Caco-2 (cell line): ENCODE measurements at regions not wholly inside any gene's neighbourhood (a gene's known extent, or its start where the extent isn't known, plus 50 kb on each side); places are given as distances from the start of the nearest gene placed in this dataset.

ENCODE experiments used
- BruUV-seq: library from RNA; stranded (reverse); fragments of 400-500 nt; replicated peaks from 2 replicates; lab custom pipeline; 2021; lab: Mats Ljungman, UMichigan
- CTCF ChIA-PET: fragments of 300-600 bp; sonication (Branson Sonifier 250); formaldehyde crosslinking; loops from one replicate; lab custom pipeline; 2022; ENCODE audit warnings: antibody characterized with exemption; lab: Charles Lee
- POLR2A ChIA-PET: fragments of 300-600 bp; sonication (Branson Sonifier 250); formaldehyde crosslinking; loops from one replicate; lab custom pipeline; 2022; ENCODE audit warnings: antibody characterized with exemption; lab: Charles Lee
- DNase-seq, 2 experiments: peaks; one replicate each; pipeline versions ENCODE4 v3.0.0 to v3.0.0-alpha.2; 2020 to 2022
- H3K27me3 ChIP-seq: replicated peaks from 2 replicates; pipeline ENCODE4 v1.6.0; 2011; ENCODE audit warnings: low read length; ENCODE audit not compliant: control insufficient read depth, insufficient read depth
- H3K36me3 ChIP-seq: 2 replicates; pipeline ENCODE4 v1.5.1; 2011; ENCODE audit warnings: low read length; ENCODE audit not compliant: control insufficient read depth, insufficient read depth
- H3K4me1 ChIP-seq: fragments of 250-450 bp; sonication (Bioruptor Pico); 2 replicates; pipeline ENCODE4 v1.5.1; 2020; ENCODE audit warnings: mild to moderate bottlenecking
- H3K4me3 ChIP-seq: 2 replicates; pipeline ENCODE4 v1.5.1; 2011; ENCODE audit warnings: low read depth, mild to moderate bottlenecking, control low read depth, low read length
- H3K9me3 ChIP-seq: fragments of 250-450 bp; sonication (Bioruptor Pico); 2 replicates; pipeline ENCODE4 v1.5.1; 2020; ENCODE audit warnings: mild to moderate bottlenecking, moderate library complexity
- H3K27ac Mint-ChIP-seq: one replicate; pipeline ENCODE4 v1.8.0; 2022; ENCODE audit warnings: mixed read lengths; ENCODE audit not compliant: unreplicated experiment
- H3K27me3 Mint-ChIP-seq: one replicate; pipeline ENCODE4 v1.8.0; 2022; ENCODE audit warnings: mixed read lengths; ENCODE audit not compliant: insufficient read depth, unreplicated experiment
- H3K36me3 Mint-ChIP-seq: one replicate; pipeline ENCODE4 v1.8.0; 2022; ENCODE audit warnings: mild to moderate bottlenecking, mixed read lengths; ENCODE audit not compliant: insufficient read depth, unreplicated experiment
- H3K4me1 Mint-ChIP-seq: one replicate; pipeline ENCODE4 v1.8.0; 2022; ENCODE audit warnings: low read depth, mixed read lengths; ENCODE audit not compliant: unreplicated experiment
- H3K4me3 Mint-ChIP-seq: one replicate; pipeline ENCODE4 v1.8.0; 2022; ENCODE audit warnings: mild to moderate bottlenecking, moderate library complexity, mixed read lengths; ENCODE audit not compliant: unreplicated experiment
- H3K9me3 Mint-ChIP-seq: one replicate; pipeline ENCODE4 v1.8.0; 2022; ENCODE audit warnings: mixed read lengths; ENCODE audit not compliant: unreplicated experiment
- intact Hi-C: fragments of 100-400 bp; cut with micrococcal nuclease; formaldehyde crosslinking; loops from one replicate; pipeline ENCODE4 v1.10.0; 2022; ENCODE audit not compliant: unreplicated experiment
- TF ChIP-seq, protein P1 (sequence below), 2 experiments: fragments of 200-600 bp in 1 of 2; IDR thresholded peaks; 1 replicate in 1 of 2; 2 replicates in 1 of 2; pipeline versions ENCODE4 v1.5.1 to v1.8.0; 2011 to 2022; ENCODE audit warnings: antibody characterized with exemption in 1 of 2, control low read depth in 1 of 2, inconsistent platforms in 1 of 2, low read depth in 1 of 2, low read length in 1 of 2, mild to moderate bottlenecking in 1 of 2, moderate library complexity in 1 of 2; ENCODE audit not compliant: insufficient read depth in 1 of 2, severe bottlenecking in 1 of 2, unreplicated experiment in 1 of 2

DNA sequence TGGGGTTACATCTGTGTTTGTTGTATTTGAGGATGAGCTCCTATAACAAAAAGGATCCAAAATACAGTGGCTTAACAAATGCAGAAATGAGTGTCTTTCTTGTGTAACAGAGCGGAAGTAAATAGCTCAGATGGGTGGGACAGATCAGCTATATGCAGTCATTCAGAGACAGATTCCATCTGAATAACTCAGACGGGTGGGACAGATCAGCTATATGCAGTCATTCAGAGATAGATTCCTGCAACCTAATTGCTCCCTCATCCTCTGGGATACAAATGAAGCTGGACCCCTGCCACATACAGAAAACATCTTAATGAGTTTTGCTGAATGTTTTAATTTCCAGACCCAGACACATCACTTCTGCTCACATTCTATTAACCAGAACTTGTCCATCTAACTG lies 332.3 kb downstream of the BCKDHB start:
- intact Hi-C loops, result no loop called here
- BruUV-seq, result no TSS peak
- no peak overlapping the region for H3K27ac Mint-ChIP-seq
- H3K36me3 Mint-ChIP-seq, result no peaks in the 10 kb centered on the region
- no peaks in the 10 kb centered on the region for H3K9me3 Mint-ChIP-seq
- Histone ChIP-seq H3K27me3 (no peaks in the 10 kb centered on the region), H3K4me1 (peaks cover 9% of the 10 kb centered on the region), H3K9me3 (no peaks in the 10 kb centered on the region), H3K36me3 (no peaks in the 10 kb centered on the region), H3K4me3 (no peak overlapping the region)
- TF ChIP-seq, protein P1, sequence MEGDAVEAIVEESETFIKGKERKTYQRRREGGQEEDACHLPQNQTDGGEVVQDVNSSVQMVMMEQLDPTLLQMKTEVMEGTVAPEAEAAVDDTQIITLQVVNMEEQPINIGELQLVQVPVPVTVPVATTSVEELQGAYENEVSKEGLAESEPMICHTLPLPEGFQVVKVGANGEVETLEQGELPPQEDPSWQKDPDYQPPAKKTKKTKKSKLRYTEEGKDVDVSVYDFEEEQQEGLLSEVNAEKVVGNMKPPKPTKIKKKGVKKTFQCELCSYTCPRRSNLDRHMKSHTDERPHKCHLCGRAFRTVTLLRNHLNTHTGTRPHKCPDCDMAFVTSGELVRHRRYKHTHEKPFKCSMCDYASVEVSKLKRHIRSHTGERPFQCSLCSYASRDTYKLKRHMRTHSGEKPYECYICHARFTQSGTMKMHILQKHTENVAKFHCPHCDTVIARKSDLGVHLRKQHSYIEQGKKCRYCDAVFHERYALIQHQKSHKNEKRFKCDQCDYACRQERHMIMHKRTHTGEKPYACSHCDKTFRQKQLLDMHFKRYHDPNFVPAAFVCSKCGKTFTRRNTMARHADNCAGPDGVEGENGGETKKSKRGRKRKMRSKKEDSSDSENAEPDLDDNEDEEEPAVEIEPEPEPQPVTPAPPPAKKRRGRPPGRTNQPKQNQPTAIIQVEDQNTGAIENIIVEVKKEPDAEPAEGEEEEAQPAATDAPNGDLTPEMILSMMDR (IDR thresholded peaks at IDR 0.05; ENCODE audit: insufficient read depth in 1 of 2, low read depth in 1 of 2, low read length in 1 of 2, severe bottlenecking in 1 of 2, unreplicated experiment in 1 of 2), result no peak
- ChIA-PET POLR2A (no interaction called here), CTCF (no interaction called here)
- no peaks in the 10 kb centered on the region for H3K4me1 Mint-ChIP-seq
- no peak overlapping the region for H3K4me3 Mint-ChIP-seq
- no peaks in the 10 kb centered on the region for H3K27me3 Mint-ChIP-seq
- DNase-seq, result peak in 1 of 2 experiments; percentile 32

DNA sequence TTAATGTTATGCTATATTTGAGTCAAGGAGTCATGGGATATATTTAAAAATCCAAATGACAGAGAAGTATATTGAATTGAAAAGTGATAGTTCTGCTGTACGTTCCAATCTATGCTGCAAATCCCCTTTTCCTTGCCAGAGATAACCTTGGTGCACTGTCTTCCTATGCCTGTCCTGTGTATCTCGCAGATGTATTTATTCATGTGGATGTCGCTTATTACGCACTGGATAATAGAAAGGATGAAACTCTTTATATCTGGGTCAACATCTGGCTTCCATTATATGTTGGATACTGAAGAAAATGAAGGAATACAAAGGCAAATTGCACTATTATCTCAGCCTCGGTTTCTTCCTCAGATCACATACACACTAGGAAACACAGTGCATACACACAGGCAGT lies 331.3 kb downstream of the BCKDHB start:
- no peak for DNase-seq
- ChIA-PET CTCF (no interaction called here), POLR2A (no interaction called here)
- Histone ChIP-seq H3K4me3 (no peak overlapping the region), H3K36me3 (no peaks in the 10 kb centered on the region), H3K27me3 (no peaks in the 10 kb centered on the region), H3K9me3 (no peaks in the 10 kb centered on the region), H3K4me1 (peaks cover 9% of the 10 kb centered on the region)
- TF ChIP-seq, protein P1 (IDR thresholded peaks at IDR 0.05; ENCODE audit: insufficient read depth in 1 of 2, low read depth in 1 of 2, low read length in 1 of 2, severe bottlenecking in 1 of 2, unreplicated experiment in 1 of 2), result no peak
- no peak overlapping the region for H3K4me3 Mint-ChIP-seq
- H3K4me1 Mint-ChIP-seq, result no peaks in the 10 kb centered on the region
- no peaks in the 10 kb centered on the region for H3K27me3 Mint-ChIP-seq
- H3K27ac Mint-ChIP-seq, result no peak overlapping the region
- BruUV-seq, result no TSS peak
- intact Hi-C loops, result no loop called here
- H3K9me3 Mint-ChIP-seq, result no peaks in the 10 kb centered on the region
- H3K36me3 Mint-ChIP-seq, result no peaks in the 10 kb centered on the region

DNA sequence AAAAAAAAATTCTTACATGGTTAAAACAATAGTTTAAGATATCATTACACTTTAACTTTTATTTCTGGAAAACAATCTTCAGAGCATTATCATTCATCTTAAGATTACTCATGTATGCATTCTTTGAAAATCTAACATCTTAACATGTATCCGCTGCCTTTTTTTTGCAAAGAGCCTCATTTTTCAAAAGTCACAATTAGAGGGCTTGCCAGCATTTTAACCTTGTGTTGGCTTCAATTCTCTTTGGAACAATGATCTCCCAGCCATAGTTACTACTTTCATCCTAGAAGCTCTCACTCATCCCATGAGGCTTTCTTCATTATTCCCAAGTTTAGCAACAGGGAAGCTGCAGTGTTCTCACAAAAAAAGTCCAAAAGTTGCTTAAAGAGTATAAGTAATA lies 330.8 kb downstream of the BCKDHB start:
- H3K36me3 Mint-ChIP-seq, result no peaks in the 10 kb centered on the region
- no peak for DNase-seq
- H3K4me3 ChIP-seq, result no peak overlapping the region
- H3K27ac Mint-ChIP-seq, result no peak overlapping the region
- no peaks in the 10 kb centered on the region for H3K9me3 ChIP-seq
- no peaks in the 10 kb centered on the region for H3K27me3 Mint-ChIP-seq
- no peaks in the 10 kb centered on the region for H3K4me1 Mint-ChIP-seq
- no peaks in the 10 kb centered on the region for H3K27me3 ChIP-seq
- BruUV-seq, result no TSS peak
- ChIA-PET POLR2A (no interaction called here), CTCF (no interaction called here)
- H3K4me1 ChIP-seq, result peaks cover 9% of the 10 kb centered on the region
- intact Hi-C loops, result no loop called here
- TF ChIP-seq, protein P1 (IDR thresholded peaks at IDR 0.05; ENCODE audit: insufficient read depth in 1 of 2, low read depth in 1 of 2, low read length in 1 of 2, severe bottlenecking in 1 of 2, unreplicated experiment in 1 of 2), result no peak
- no peaks in the 10 kb centered on the region for H3K36me3 ChIP-seq
- no peaks in the 10 kb centered on the region for H3K9me3 Mint-ChIP-seq
- H3K4me3 Mint-ChIP-seq, result no peak overlapping the region
